Mesenchymal stem cell (in vitro differentiated cells and primary cell): ENCODE measurements at regions not wholly inside any gene's neighbourhood (a gene's known extent, or its start where the extent isn't known, plus 50 kb on each side); places are given as distances from the start of the nearest gene placed in this dataset.

Experiments
- DNase-seq: peaks from one replicate; pipeline ENCODE4 v3.0.0-alpha.2; 2013
- H2AFZ ChIP-seq: one replicate; pipeline ENCODE4 v1.6.1; 2013; ENCODE audit warnings: low read depth, mild to moderate bottlenecking, control low read depth, inconsistent platforms, low read length, moderate library complexity
- H2AK5ac ChIP-seq: 2 replicates; pipeline ENCODE4 v1.6.1; 2013; ENCODE audit warnings: low read length, moderate library complexity, mild to moderate bottlenecking, inconsistent platforms; ENCODE audit not compliant: severe bottlenecking
- H2BK120ac ChIP-seq: one replicate; pipeline ENCODE4 v1.6.1; 2013; ENCODE audit warnings: low read depth, mild to moderate bottlenecking, inconsistent platforms, low read length, moderate library complexity
- H2BK12ac ChIP-seq, 2 experiments: one replicate each; pipeline ENCODE4 v1.6.1; 2013; ENCODE audit warnings: inconsistent platforms in 2 of 2, low read length in 2 of 2, mild to moderate bottlenecking in 2 of 2, moderate library complexity in 2 of 2, control low read depth in 1 of 2
- H2BK15ac ChIP-seq: one replicate; pipeline ENCODE4 v1.6.1; 2013; ENCODE audit warnings: mild to moderate bottlenecking, low read depth, inconsistent platforms; ENCODE audit not compliant: poor library complexity, severe bottlenecking
- H2BK5ac ChIP-seq: 2 replicates; pipeline ENCODE4 v1.6.1; 2013; ENCODE audit warnings: low read depth, mild to moderate bottlenecking, low read length, control low read depth, inconsistent platforms; ENCODE audit not compliant: poor library complexity, severe bottlenecking
- H3K14ac ChIP-seq, 2 experiments: one replicate each; pipeline ENCODE4 v1.6.1; 2013; ENCODE audit warnings: inconsistent platforms in 2 of 2, low read length in 2 of 2, control low read depth in 1 of 2, mild to moderate bottlenecking in 1 of 2, moderate library complexity in 1 of 2
- H3K18ac ChIP-seq, 2 experiments: one replicate each; pipeline ENCODE4 v1.6.1; 2013; ENCODE audit warnings: inconsistent platforms in 2 of 2, low read length in 2 of 2, control low read depth in 1 of 2, low read depth in 1 of 2, mild to moderate bottlenecking in 1 of 2
- H3K23ac ChIP-seq, 2 experiments: one replicate each; pipeline ENCODE4 v1.6.1; 2013; ENCODE audit warnings: inconsistent platforms in 2 of 2, low read length in 2 of 2, mild to moderate bottlenecking in 2 of 2, moderate library complexity in 2 of 2, control low read depth in 1 of 2
- H3K27ac ChIP-seq: 2 replicates; pipeline ENCODE4 v1.5.1; 2013; ENCODE audit warnings: mild to moderate bottlenecking, moderate library complexity, low read length, control low read depth, inconsistent platforms; ENCODE audit not compliant: poor library complexity, severe bottlenecking
- H3K27me3 ChIP-seq, 2 experiments: 2 replicates each; pipeline versions ENCODE4 v1.6.1 to v1.7.0; 2013; ENCODE audit warnings: low read length in 2 of 2, mild to moderate bottlenecking in 2 of 2, moderate library complexity in 2 of 2, control low read depth in 1 of 2, inconsistent platforms in 1 of 2; ENCODE audit not compliant: control insufficient read depth in 1 of 2, insufficient read depth in 1 of 2
- H3K36me3 ChIP-seq, 2 experiments: 2 replicates each; pipeline versions ENCODE4 v1.6.1 to v1.7.0; 2013; ENCODE audit warnings: low read length in 2 of 2, control low read depth in 1 of 2, inconsistent platforms in 1 of 2, low read depth in 1 of 2, mild to moderate bottlenecking in 1 of 2; ENCODE audit not compliant: insufficient read depth in 2 of 2, control insufficient read depth in 1 of 2
- H3K4ac ChIP-seq, 2 experiments: one replicate each; pipeline ENCODE4 v1.6.1; 2013; ENCODE audit warnings: inconsistent platforms in 2 of 2, low read length in 2 of 2, mild to moderate bottlenecking in 2 of 2, moderate library complexity in 2 of 2, control low read depth in 1 of 2, low read depth in 1 of 2
- H3K4me1 ChIP-seq: 2 replicates; pipeline ENCODE4 v1.6.1; 2013; ENCODE audit warnings: low read depth, low read length, control low read depth; ENCODE audit not compliant: control insufficient read depth, insufficient read depth
- H3K4me2 ChIP-seq: 2 replicates; pipeline ENCODE4 v1.6.1; 2013; ENCODE audit warnings: low read length, mild to moderate bottlenecking, inconsistent platforms; ENCODE audit not compliant: poor library complexity, severe bottlenecking
- H3K4me3 ChIP-seq, 2 experiments: 2 replicates each; pipeline versions ENCODE4 v1.5.1 to v1.7.0; 2013; ENCODE audit warnings: low read length in 2 of 2, mild to moderate bottlenecking in 2 of 2, control low read depth in 1 of 2, low read depth in 1 of 2; ENCODE audit not compliant: insufficient read depth in 1 of 2
- H3K79me1 ChIP-seq: replicated peaks from 2 replicates; pipeline ENCODE4 v1.6.1; 2013; ENCODE audit warnings: mild to moderate bottlenecking, control low read depth, low read length, inconsistent platforms; ENCODE audit not compliant: poor library complexity, severe bottlenecking
- H3K9ac ChIP-seq: 2 replicates; pipeline ENCODE4 v1.7.0; 2013; ENCODE audit warnings: mild to moderate bottlenecking, low read length, moderate library complexity
- H3K9me3 ChIP-seq: 2 replicates; pipeline ENCODE4 v1.7.0; 2013; ENCODE audit warnings: mild to moderate bottlenecking, low read length; ENCODE audit not compliant: control insufficient read depth
- H4K8ac ChIP-seq: one replicate; pipeline ENCODE4 v1.6.1; 2013; ENCODE audit warnings: inconsistent platforms, mild to moderate bottlenecking, low read length, moderate library complexity
- H4K91ac ChIP-seq: one replicate; pipeline ENCODE4 v1.6.1; 2013; ENCODE audit warnings: mild to moderate bottlenecking, low read length, inconsistent platforms
- WGBS: methylation state at CpG from one replicate; pipeline ENCODE4 v1.1.7; 2013; ENCODE audit warnings: mixed read lengths; 5-methylcytosine and 5-hydroxymethylcytosine counted together

- no CpG with 5 or more reads among the region's 1 CpG for WGBS
- no peak overlapping the region for H3K9ac ChIP-seq
- H3K4me2 ChIP-seq = no peak overlapping the region
- H3K14ac ChIP-seq = no peak overlapping the region
- H2AK5ac ChIP-seq = peak overlapping the region; percentile 46
- H2BK12ac ChIP-seq = no peak overlapping the region
- no peak overlapping the region for H3K27ac ChIP-seq
- H3K9me3 ChIP-seq = no peaks in the 10 kb centered on the region
- no peak overlapping the region for H2AFZ ChIP-seq
- H3K27me3 ChIP-seq = no peaks in the 10 kb centered on the region
- no peak overlapping the region for H2BK15ac ChIP-seq
- H3K36me3 ChIP-seq = no peaks in the 10 kb centered on the region
- no peak overlapping the region for H3K18ac ChIP-seq
- DNase-seq = no peak
- H3K4me1 ChIP-seq = peaks cover 17% of the 10 kb centered on the region
- no peak overlapping the region for H3K4ac ChIP-seq
- H4K91ac ChIP-seq = no peak overlapping the region
- H4K8ac ChIP-seq = no peak overlapping the region
- H3K23ac ChIP-seq = no peak overlapping the region
- H3K79me1 ChIP-seq = no peaks in the 10 kb centered on the region
- H2BK5ac ChIP-seq = no peak overlapping the region
- H2BK120ac ChIP-seq = no peak overlapping the region
- H3K4me3 ChIP-seq = no peak overlapping the region
Measured at GRCh38 chr3:124256156-124256555, 264.2 kb upstream of the ROPN1 start.

GRCh38 chr3:124256599-124256998 lies 264.7 kb upstream of the ROPN1 start:
- peak overlapping the region; percentile 14 for H2BK5ac ChIP-seq
- H2AK5ac ChIP-seq = peak overlapping the region; percentile 46
- H3K4me3 ChIP-seq = no peak overlapping the region
- peaks cover 17% of the 10 kb centered on the region for H3K4me1 ChIP-seq
- no peak overlapping the region for H3K9ac ChIP-seq
- no peaks in the 10 kb centered on the region for H3K79me1 ChIP-seq
- no peak overlapping the region for H3K23ac ChIP-seq
- H3K27ac ChIP-seq = peak overlapping the region; percentile 31
- no peak overlapping the region for H2BK15ac ChIP-seq
- H3K36me3 ChIP-seq = no peaks in the 10 kb centered on the region
- no peak overlapping the region for H3K18ac ChIP-seq
- H4K91ac ChIP-seq = no peak overlapping the region
- H3K27me3 ChIP-seq = no peaks in the 10 kb centered on the region
- H3K14ac ChIP-seq = no peak overlapping the region
- H2BK12ac ChIP-seq = peak overlapping the region in 1 of 2 experiments; percentile 15
- no peak for DNase-seq
- no peak overlapping the region for H2AFZ ChIP-seq
- H3K9me3 ChIP-seq = no peaks in the 10 kb centered on the region
- H2BK120ac ChIP-seq = no peak overlapping the region
- no peak overlapping the region for H3K4ac ChIP-seq
- no peak overlapping the region for H3K4me2 ChIP-seq
- 86% methylated on average over 4 of the region's 4 CpGs for WGBS
- H4K8ac ChIP-seq = no peak overlapping the region

- H3K27ac ChIP-seq = peak overlapping the region; percentile 98
- no peaks in the 10 kb centered on the region for H3K36me3 ChIP-seq
- H3K4me2 ChIP-seq = no peak overlapping the region
- peak overlapping the region; percentile 40 for H4K91ac ChIP-seq
- H2BK120ac ChIP-seq = no peak overlapping the region
- H3K9ac ChIP-seq = no peak overlapping the region
- DNase-seq = no peak
- H2BK5ac ChIP-seq = peak overlapping the region; percentile 81
- H3K4ac ChIP-seq = peak overlapping the region in 1 of 2 experiments; percentile 4
- H3K9me3 ChIP-seq = no peaks in the 10 kb centered on the region
- peaks cover 17% of the 10 kb centered on the region for H3K4me1 ChIP-seq
- no peaks in the 10 kb centered on the region for H3K79me1 ChIP-seq
- 0% methylated on average over 1 of the region's 1 CpG for WGBS
- no peak overlapping the region for H3K4me3 ChIP-seq
- no peaks in the 10 kb centered on the region for H3K27me3 ChIP-seq
- peak overlapping the region in 1 of 2 experiments; percentile 9 for H3K18ac ChIP-seq
- H2AFZ ChIP-seq = no peak overlapping the region
- H2AK5ac ChIP-seq = peak overlapping the region; percentile 97
- no peak overlapping the region for H3K23ac ChIP-seq
- no peak overlapping the region for H3K14ac ChIP-seq
- no peak overlapping the region for H2BK12ac ChIP-seq
- H4K8ac ChIP-seq = no peak overlapping the region
- peak overlapping the region; percentile 44 for H2BK15ac ChIP-seq
Measured at GRCh38 chr3:124257336-124257864, 265.5 kb upstream of the ROPN1 start.

- H4K91ac ChIP-seq = no peak overlapping the region
- peak overlapping the region; percentile 65 for H2BK15ac ChIP-seq
- H3K23ac ChIP-seq = no peak overlapping the region
- H3K79me1 ChIP-seq = no peaks in the 10 kb centered on the region
- no peaks in the 10 kb centered on the region for H3K9me3 ChIP-seq
- peak overlapping the region in 1 of 2 experiments; percentile 65 for H3K4ac ChIP-seq
- 31% methylated on average over 3 of the region's 3 CpGs for WGBS
- no peak overlapping the region for H3K9ac ChIP-seq
- no peak overlapping the region for H2BK120ac ChIP-seq
- H3K4me2 ChIP-seq = no peak overlapping the region
- peak overlapping the region; percentile 29 for H4K8ac ChIP-seq
- peak overlapping the region; percentile 1 for H2BK5ac ChIP-seq
- H2BK12ac ChIP-seq = no peak overlapping the region
- no peak overlapping the region for H2AFZ ChIP-seq
- H3K4me3 ChIP-seq = no peak overlapping the region
- H3K4me1 ChIP-seq = peaks cover 17% of the 10 kb centered on the region
- no peak overlapping the region for H3K14ac ChIP-seq
- peak overlapping the region in 1 of 2 experiments; percentile 5 for H3K18ac ChIP-seq
- H3K36me3 ChIP-seq = no peaks in the 10 kb centered on the region
- H3K27ac ChIP-seq = peak overlapping the region; percentile 98
- no peak overlapping the region for H2AK5ac ChIP-seq
- peak; percentile 87 for DNase-seq
- no peaks in the 10 kb centered on the region for H3K27me3 ChIP-seq
Measured at GRCh38 chr3:124258057-124258500, 266.2 kb upstream of the ROPN1 start.
